Liver (tissue), 8 donors: ENCODE measurements at regions not wholly inside any gene's neighbourhood (a gene's known extent, or its start where the extent isn't known, plus 50 kb on each side); places are given as distances from the start of the nearest gene placed in this dataset.

Experiments
- DNase-seq: peaks from one replicate; pipeline ENCODE4 v3.0.0-alpha.2; 2017; ENCODE audit warnings: low spot score
- H3K27ac ChIP-seq, 2 donors: one replicate each; pipeline ENCODE4 v1.7.0; 2013; ENCODE audit warnings: inconsistent platforms in 2 of 2, low read length in 2 of 2, control low read depth in 1 of 2, low read depth in 1 of 2, mild to moderate bottlenecking in 1 of 2
- H3K27me3 ChIP-seq, 4 donors: one replicate each; pipeline versions ENCODE4 v1.6.1 to v1.7.0; 2013; ENCODE audit warnings: low read length in 3 of 4, inconsistent platforms in 1 of 4, mild to moderate bottlenecking in 1 of 4, moderate library complexity in 1 of 4; ENCODE audit not compliant: control insufficient read depth in 4 of 4, insufficient read depth in 4 of 4
- H3K36me3 ChIP-seq, 4 donors: one replicate each; pipeline versions ENCODE4 v1.6.1 to v1.7.0; 2013; ENCODE audit warnings: low read length in 3 of 4, mild to moderate bottlenecking in 3 of 4, low read depth in 1 of 4, moderate library complexity in 1 of 4; ENCODE audit not compliant: control insufficient read depth in 4 of 4, insufficient read depth in 3 of 4
- H3K4me1 ChIP-seq, 4 donors: one replicate each; pipeline versions ENCODE4 v1.6.1 to v1.7.0; 2013; ENCODE audit warnings: low read length in 3 of 4, mild to moderate bottlenecking in 3 of 4, moderate library complexity in 1 of 4; ENCODE audit not compliant: control insufficient read depth in 4 of 4, insufficient read depth in 4 of 4
- H3K4me3 ChIP-seq, 3 donors: one replicate each; pipeline versions ENCODE4 v1.6.1 to v1.7.0; 2013; ENCODE audit warnings: low read length in 3 of 3, control low read depth in 1 of 3, low read depth in 1 of 3, mild to moderate bottlenecking in 1 of 3
- H3K9ac ChIP-seq, 2 donors: one replicate each; pipeline ENCODE4 v1.7.0; 2013; ENCODE audit warnings: low read length in 2 of 2, mild to moderate bottlenecking in 2 of 2, moderate library complexity in 2 of 2, control low read depth in 1 of 2, low read depth in 1 of 2
- H3K9me3 ChIP-seq, 4 donors: one replicate each; pipeline versions ENCODE4 v1.6.1 to v1.7.0; 2013; ENCODE audit warnings: low read length in 3 of 4; ENCODE audit not compliant: control insufficient read depth in 4 of 4
- EGR1 ChIP-seq, 2 donors: IDR thresholded peaks; 2 replicates each; pipeline ENCODE4 v1.6.1; 2016 to 2018; ENCODE audit warnings: antibody characterized with exemption in 2 of 2, low read depth in 2 of 2
- FOXA1 ChIP-seq: IDR thresholded peaks from 2 replicates; pipeline ENCODE4 v1.6.1; 2016; ENCODE audit warnings: antibody characterized with exemption
- FOXA2 ChIP-seq: IDR thresholded peaks from 2 replicates; pipeline ENCODE4 v1.6.1; 2016; ENCODE audit warnings: antibody characterized with exemption
- GABPA ChIP-seq, 2 donors: IDR thresholded peaks in 1 of 2; conservative IDR thresholded peaks in 1 of 2; 2 replicates each; pipeline ENCODE4 v1.6.1; 2016; ENCODE audit warnings: antibody characterized with exemption in 2 of 2, mild to moderate bottlenecking in 1 of 2, moderate library complexity in 1 of 2
- HNF4G ChIP-seq: IDR thresholded peaks from 2 replicates; pipeline ENCODE4 v1.6.1; 2016; ENCODE audit warnings: antibody characterized with exemption
- JUND ChIP-seq, 2 donors: IDR thresholded peaks; 2 replicates each; pipeline ENCODE4 v1.6.1; 2016; ENCODE audit warnings: antibody characterized with exemption in 2 of 2
- NR2F2 ChIP-seq: IDR thresholded peaks from 2 replicates; pipeline ENCODE4 v1.6.1; 2016; ENCODE audit warnings: antibody characterized with exemption
- RAD21 ChIP-seq, 2 donors: IDR thresholded peaks; 2 replicates each; pipeline ENCODE4 v1.6.1; 2016; ENCODE audit warnings: antibody characterized with exemption in 2 of 2, mild to moderate bottlenecking in 2 of 2
- RXRA ChIP-seq, 2 donors: IDR thresholded peaks; 2 replicates each; pipeline ENCODE4 v1.6.1; 2017 to 2018; ENCODE audit warnings: antibody characterized with exemption in 2 of 2, mild to moderate bottlenecking in 1 of 2
- SP1 ChIP-seq: IDR thresholded peaks from 2 replicates; pipeline ENCODE4 v1.6.1; 2018; ENCODE audit warnings: antibody characterized with exemption, mild to moderate bottlenecking
- TAF1 ChIP-seq: conservative IDR thresholded peaks from 2 replicates; pipeline ENCODE4 v1.6.1; 2016; ENCODE audit warnings: antibody characterized with exemption, mild to moderate bottlenecking
- YY1 ChIP-seq: IDR thresholded peaks from 2 replicates; pipeline ENCODE4 v1.6.1; 2016; ENCODE audit warnings: antibody characterized with exemption, mild to moderate bottlenecking
- WGBS: extraction: QIAGEN DNeasy Blood & Tissue Kit; methylation state at CpG from one replicate; pipeline ENCODE4 v1.1.7; 2013; 5-methylcytosine and 5-hydroxymethylcytosine counted together
- TF ChIP-seq, protein P1 (sequence below): IDR thresholded peaks from 2 replicates; pipeline ENCODE4 v1.6.1; 2016; ENCODE audit warnings: antibody characterized with exemption
- TF ChIP-seq, protein P2 (sequence below): IDR thresholded peaks from 2 replicates; pipeline ENCODE4 v1.6.1; 2016; ENCODE audit warnings: antibody characterized with exemption
- TF ChIP-seq, protein P3 (sequence below): IDR thresholded peaks from 2 replicates; pipeline ENCODE4 v1.6.1; 2016; ENCODE audit warnings: antibody characterized with exemption, mild to moderate bottlenecking
- TF ChIP-seq, protein P4 (sequence below): fragments of 150-350 bp; IDR thresholded peaks from 2 replicates; pipeline ENCODE4 v1.5.1; 2017; ENCODE audit warnings: improper control_type of control experiment, low read depth, low read length; ENCODE audit not compliant: missing input control
- TF ChIP-seq, protein P5 (sequence below): IDR thresholded peaks from 2 replicates; pipeline ENCODE4 v1.6.1; 2016; ENCODE audit warnings: antibody characterized with exemption
- donor health status: healthy.
- donor health status: healthy.
- donor health status: healthy.
- donor health status: healthy.
- donor health status: healthy.

DNA sequence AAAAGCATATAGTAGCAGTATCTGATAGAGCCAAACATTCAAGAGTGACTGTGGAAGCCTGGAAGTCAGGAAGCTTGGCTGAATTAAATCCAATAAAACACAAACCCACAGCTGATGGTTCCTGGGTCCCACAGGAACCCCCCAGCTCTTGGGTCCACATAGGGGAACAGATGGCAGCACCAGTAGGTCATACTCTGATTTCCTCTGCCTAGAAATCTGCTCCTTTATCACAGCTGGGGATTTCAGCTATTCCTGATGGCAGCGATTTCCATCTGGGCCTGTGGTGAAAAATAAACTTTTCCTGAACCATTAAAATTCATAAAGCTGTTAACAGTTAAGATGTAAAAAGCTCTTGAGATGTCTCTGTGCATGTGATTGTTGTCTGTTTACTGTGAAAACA, 202.0 kb upstream of the FRMD6 start:
- TF ChIP-seq, protein P1, sequence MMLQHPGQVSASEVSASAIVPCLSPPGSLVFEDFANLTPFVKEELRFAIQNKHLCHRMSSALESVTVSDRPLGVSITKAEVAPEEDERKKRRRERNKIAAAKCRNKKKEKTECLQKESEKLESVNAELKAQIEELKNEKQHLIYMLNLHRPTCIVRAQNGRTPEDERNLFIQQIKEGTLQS: no peak
- TF ChIP-seq, protein P2, sequence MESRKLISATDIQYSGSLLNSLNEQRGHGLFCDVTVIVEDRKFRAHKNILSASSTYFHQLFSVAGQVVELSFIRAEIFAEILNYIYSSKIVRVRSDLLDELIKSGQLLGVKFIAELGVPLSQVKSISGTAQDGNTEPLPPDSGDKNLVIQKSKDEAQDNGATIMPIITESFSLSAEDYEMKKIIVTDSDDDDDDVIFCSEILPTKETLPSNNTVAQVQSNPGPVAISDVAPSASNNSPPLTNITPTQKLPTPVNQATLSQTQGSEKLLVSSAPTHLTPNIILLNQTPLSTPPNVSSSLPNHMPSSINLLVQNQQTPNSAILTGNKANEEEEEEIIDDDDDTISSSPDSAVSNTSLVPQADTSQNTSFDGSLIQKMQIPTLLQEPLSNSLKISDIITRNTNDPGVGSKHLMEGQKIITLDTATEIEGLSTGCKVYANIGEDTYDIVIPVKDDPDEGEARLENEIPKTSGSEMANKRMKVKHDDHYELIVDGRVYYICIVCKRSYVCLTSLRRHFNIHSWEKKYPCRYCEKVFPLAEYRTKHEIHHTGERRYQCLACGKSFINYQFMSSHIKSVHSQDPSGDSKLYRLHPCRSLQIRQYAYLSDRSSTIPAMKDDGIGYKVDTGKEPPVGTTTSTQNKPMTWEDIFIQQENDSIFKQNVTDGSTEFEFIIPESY: no peak
- TF ChIP-seq SP1: no peak
- no peak for TF ChIP-seq RAD21 (IDR thresholded peaks at IDR 0.05)
- no peak for TF ChIP-seq EGR1 (IDR thresholded peaks at IDR 0.05; ENCODE audit: low read depth in 2 of 2)
- TF ChIP-seq YY1: no peak
- TF ChIP-seq, protein P3, sequence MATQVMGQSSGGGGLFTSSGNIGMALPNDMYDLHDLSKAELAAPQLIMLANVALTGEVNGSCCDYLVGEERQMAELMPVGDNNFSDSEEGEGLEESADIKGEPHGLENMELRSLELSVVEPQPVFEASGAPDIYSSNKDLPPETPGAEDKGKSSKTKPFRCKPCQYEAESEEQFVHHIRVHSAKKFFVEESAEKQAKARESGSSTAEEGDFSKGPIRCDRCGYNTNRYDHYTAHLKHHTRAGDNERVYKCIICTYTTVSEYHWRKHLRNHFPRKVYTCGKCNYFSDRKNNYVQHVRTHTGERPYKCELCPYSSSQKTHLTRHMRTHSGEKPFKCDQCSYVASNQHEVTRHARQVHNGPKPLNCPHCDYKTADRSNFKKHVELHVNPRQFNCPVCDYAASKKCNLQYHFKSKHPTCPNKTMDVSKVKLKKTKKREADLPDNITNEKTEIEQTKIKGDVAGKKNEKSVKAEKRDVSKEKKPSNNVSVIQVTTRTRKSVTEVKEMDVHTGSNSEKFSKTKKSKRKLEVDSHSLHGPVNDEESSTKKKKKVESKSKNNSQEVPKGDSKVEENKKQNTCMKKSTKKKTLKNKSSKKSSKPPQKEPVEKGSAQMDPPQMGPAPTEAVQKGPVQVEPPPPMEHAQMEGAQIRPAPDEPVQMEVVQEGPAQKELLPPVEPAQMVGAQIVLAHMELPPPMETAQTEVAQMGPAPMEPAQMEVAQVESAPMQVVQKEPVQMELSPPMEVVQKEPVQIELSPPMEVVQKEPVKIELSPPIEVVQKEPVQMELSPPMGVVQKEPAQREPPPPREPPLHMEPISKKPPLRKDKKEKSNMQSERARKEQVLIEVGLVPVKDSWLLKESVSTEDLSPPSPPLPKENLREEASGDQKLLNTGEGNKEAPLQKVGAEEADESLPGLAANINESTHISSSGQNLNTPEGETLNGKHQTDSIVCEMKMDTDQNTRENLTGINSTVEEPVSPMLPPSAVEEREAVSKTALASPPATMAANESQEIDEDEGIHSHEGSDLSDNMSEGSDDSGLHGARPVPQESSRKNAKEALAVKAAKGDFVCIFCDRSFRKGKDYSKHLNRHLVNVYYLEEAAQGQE: no peak
- TF ChIP-seq NR2F2: no peak
- TF ChIP-seq, protein P4, sequence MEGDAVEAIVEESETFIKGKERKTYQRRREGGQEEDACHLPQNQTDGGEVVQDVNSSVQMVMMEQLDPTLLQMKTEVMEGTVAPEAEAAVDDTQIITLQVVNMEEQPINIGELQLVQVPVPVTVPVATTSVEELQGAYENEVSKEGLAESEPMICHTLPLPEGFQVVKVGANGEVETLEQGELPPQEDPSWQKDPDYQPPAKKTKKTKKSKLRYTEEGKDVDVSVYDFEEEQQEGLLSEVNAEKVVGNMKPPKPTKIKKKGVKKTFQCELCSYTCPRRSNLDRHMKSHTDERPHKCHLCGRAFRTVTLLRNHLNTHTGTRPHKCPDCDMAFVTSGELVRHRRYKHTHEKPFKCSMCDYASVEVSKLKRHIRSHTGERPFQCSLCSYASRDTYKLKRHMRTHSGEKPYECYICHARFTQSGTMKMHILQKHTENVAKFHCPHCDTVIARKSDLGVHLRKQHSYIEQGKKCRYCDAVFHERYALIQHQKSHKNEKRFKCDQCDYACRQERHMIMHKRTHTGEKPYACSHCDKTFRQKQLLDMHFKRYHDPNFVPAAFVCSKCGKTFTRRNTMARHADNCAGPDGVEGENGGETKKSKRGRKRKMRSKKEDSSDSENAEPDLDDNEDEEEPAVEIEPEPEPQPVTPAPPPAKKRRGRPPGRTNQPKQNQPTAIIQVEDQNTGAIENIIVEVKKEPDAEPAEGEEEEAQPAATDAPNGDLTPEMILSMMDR: no peak
- no peak for TF ChIP-seq TAF1
- no peak for TF ChIP-seq RXRA (IDR thresholded peaks at IDR 0.05)
- TF ChIP-seq FOXA1: no peak
- TF ChIP-seq JUND (IDR thresholded peaks at IDR 0.05): no peak
- TF ChIP-seq GABPA (IDR thresholded peaks at IDR 0.05 in 1 of 2, conservative IDR thresholded peaks at IDR 0.05 in 1 of 2): no peak
- no peak for TF ChIP-seq HNF4G
- TF ChIP-seq, protein P5, sequence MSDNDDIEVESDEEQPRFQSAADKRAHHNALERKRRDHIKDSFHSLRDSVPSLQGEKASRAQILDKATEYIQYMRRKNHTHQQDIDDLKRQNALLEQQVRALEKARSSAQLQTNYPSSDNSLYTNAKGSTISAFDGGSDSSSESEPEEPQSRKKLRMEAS: no peak
- WGBS: 98% methylated on average over 1 of the region's 1 CpG
- Histone ChIP-seq H3K9ac (no peak overlapping the region), H3K27ac (no peak overlapping the region), H3K36me3 (no peaks in the 10 kb centered on the region), H3K27me3 (no peaks in the 10 kb centered on the region), H3K4me3 (no peak overlapping the region), H3K9me3 (no peaks in the 10 kb centered on the region), H3K4me1 (peaks cover 0 to 10% (median 7%) of the 10 kb centered on the region in 4 donors)
- DNase-seq: no peak

DNA sequence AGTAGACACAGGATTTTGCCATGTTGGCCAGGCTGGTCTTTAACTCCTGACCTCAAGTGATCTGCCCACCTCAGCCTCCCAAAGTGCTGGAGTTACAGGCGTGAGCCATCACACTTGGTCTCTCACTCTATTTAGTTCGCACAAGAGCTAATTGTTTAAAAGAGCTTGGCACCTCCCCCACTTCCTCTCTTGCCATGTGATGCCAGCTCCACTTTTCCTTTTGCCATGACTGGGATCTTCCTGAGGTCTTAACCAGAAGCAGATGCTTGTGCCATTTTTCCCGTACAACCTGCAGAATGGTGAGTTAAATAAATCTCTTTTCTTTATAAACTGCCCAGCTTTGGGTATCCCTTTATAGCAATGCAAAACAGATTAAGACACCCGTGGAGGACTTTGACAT, 200.1 kb upstream of the FRMD6 start:
- H3K27ac ChIP-seq: no peak overlapping the region
- no peaks in the 10 kb centered on the region for H3K36me3 ChIP-seq
- no peak for DNase-seq
- no peak overlapping the region for H3K9ac ChIP-seq
- H3K9me3 ChIP-seq: no peaks in the 10 kb centered on the region
- WGBS: 65% methylated on average over 4 of the region's 4 CpGs
- H3K4me3 ChIP-seq: no peak overlapping the region
- TF ChIP-seq SP1 (no peak), FOXA1 (no peak), JUND (IDR thresholded peaks at IDR 0.05) (no peak), HNF4G (no peak), NR2F2 (no peak), GABPA (IDR thresholded peaks at IDR 0.05 in 1 of 2, conservative IDR thresholded peaks at IDR 0.05 in 1 of 2) (no peak), FOXA2 (no peak), YY1 (no peak), RAD21 (IDR thresholded peaks at IDR 0.05) (no peak)
- TF ChIP-seq, protein P4: no peak
- TF ChIP-seq, protein P3: no peak
- TF ChIP-seq, protein P5: no peak
- TF ChIP-seq, protein P1: no peak
- peaks cover 0 to 10% (median 7%) of the 10 kb centered on the region in 4 donors for H3K4me1 ChIP-seq
- no peaks in the 10 kb centered on the region for H3K27me3 ChIP-seq
